PC-3 (cell line): ENCODE measurements at regions not wholly inside any gene's neighbourhood (a gene's known extent, or its start where the extent isn't known, plus 50 kb on each side); places are given as distances from the start of the nearest gene placed in this dataset.

Source experiments
- ATAC-seq: fragments of 200-7000 bp; cut with Tn5 transposase; 2 replicates; pipeline ENCODE4 v1.9.1; 2020; ENCODE audit warnings: mild to moderate bottlenecking, moderate library complexity
- BruUV-seq: library from RNA; stranded (reverse); fragments of 400-500 nt; replicated peaks from 2 replicates; lab custom pipeline; 2021; lab: Mats Ljungman, UMichigan
- CTCF ChIA-PET: fragments of 300-600 bp; sonication (Branson Sonifier 250); formaldehyde crosslinking; loops from one replicate; lab custom pipeline; 2022; ENCODE audit warnings: antibody characterized with exemption; lab: Charles Lee
- POLR2A ChIA-PET: fragments of 300-600 bp; sonication (Branson Sonifier 250); formaldehyde crosslinking; loops from one replicate; lab custom pipeline; 2022; ENCODE audit warnings: antibody characterized with exemption; ENCODE audit not compliant: unreplicated experiment; lab: Charles Lee
- DNase-seq: peaks from one replicate; pipeline ENCODE4 v3.0.0-alpha.2; 2015
- H2AFZ ChIP-seq: fragments of 300-600 bp; sonication (generic); 2 replicates; pipeline ENCODE4 v1.6.0; 2016; ENCODE audit warnings: antibody characterized with exemption, low read length
- H3F3A ChIP-seq: fragments of 300-600 bp; sonication (generic); one replicate; pipeline ENCODE4 v1.6.0; 2017; ENCODE audit warnings: antibody characterized with exemption, low read length, control low read depth, mild to moderate bottlenecking; ENCODE audit not compliant: unreplicated experiment
- H3K27ac ChIP-seq: fragments of 300-600 bp; sonication (generic); 2 replicates; pipeline ENCODE4 v1.5.1; 2016; ENCODE audit warnings: mild to moderate bottlenecking, low read length
- H3K27me3 ChIP-seq: fragments of 300-600 bp; sonication (generic); 2 replicates; pipeline ENCODE4 v1.6.1; 2016; ENCODE audit warnings: low read length, mixed read lengths
- H3K36me3 ChIP-seq: fragments of 300-600 bp; sonication (generic); 2 replicates; pipeline ENCODE4 v1.6.1; 2016; ENCODE audit warnings: low read depth, mixed run types, low read length, mixed read lengths
- H3K4me1 ChIP-seq: fragments of 300-600 bp; sonication (generic); 2 replicates; pipeline ENCODE4 v1.5.1; 2016; ENCODE audit warnings: low read length; ENCODE audit not compliant: insufficient read depth
- H3K4me2 ChIP-seq: fragments of 300-600 bp; sonication (generic); 2 replicates; pipeline ENCODE4 v1.6.0; 2016; ENCODE audit warnings: low read length
- H3K4me3 ChIP-seq: fragments of 300-600 bp; sonication (generic); 2 replicates; pipeline ENCODE4 v1.5.1; 2016; ENCODE audit warnings: mild to moderate bottlenecking, low read length, mixed read lengths
- H3K79me2 ChIP-seq: fragments of 300-600 bp; sonication (generic); 2 replicates; pipeline ENCODE4 v1.6.1; 2017; ENCODE audit warnings: low read length, mixed read lengths
- H3K9ac ChIP-seq: fragments of 300-600 bp; sonication (generic); 2 replicates; pipeline ENCODE4 v1.6.0; 2016; ENCODE audit warnings: mild to moderate bottlenecking, low read length
- H3K9me2 ChIP-seq: fragments of 300-600 bp; sonication (generic); replicated peaks from 2 replicates; pipeline ENCODE4 v1.6.1; 2016; ENCODE audit warnings: mixed run types, low read length, mixed read lengths
- H3K9me3 ChIP-seq: fragments of 300-600 bp; sonication (generic); 2 replicates; pipeline ENCODE4 v1.6.1; 2016; ENCODE audit warnings: low read length, mixed read lengths
- H4K20me1 ChIP-seq: fragments of 300-600 bp; sonication (generic); 2 replicates; pipeline ENCODE4 v1.6.1; 2016; ENCODE audit warnings: low read length, mixed read lengths
- CTCF ChIP-seq: fragments of 300-600 bp; sonication (generic); conservative IDR thresholded peaks from 2 replicates; pipeline ENCODE4 v1.5.1; 2017; ENCODE audit warnings: antibody characterized with exemption, low read depth, mild to moderate bottlenecking, low read length
- EZH2 ChIP-seq: fragments of 300-600 bp; sonication (generic); IDR thresholded peaks from one replicate; pipeline ENCODE4 v1.6.1; 2017; ENCODE audit warnings: antibody characterized with exemption, mild to moderate bottlenecking, low read length; ENCODE audit not compliant: unreplicated experiment
- EZH2phosphoT487 ChIP-seq: fragments of 300-600 bp; sonication (generic); IDR thresholded peaks from 2 replicates; pipeline ENCODE4 v1.6.1; 2018; ENCODE audit warnings: mild to moderate bottlenecking, antibody characterized with exemption, low read length, borderline replicate concordance
- intact Hi-C: fragments of 100-400 bp; cut with micrococcal nuclease; formaldehyde crosslinking; loops from 2 replicates; pipeline ENCODE4 v1.9.0; 2023

GRCh38 chr6:44554194-44554593, 166.7 kb downstream of the CDC5L start:
- no peaks in the 10 kb centered on the region for H3K9me3 ChIP-seq
- H2AFZ ChIP-seq: no peak overlapping the region
- H3K9ac ChIP-seq: no peak overlapping the region
- H3K4me1 ChIP-seq: no peaks in the 10 kb centered on the region
- no peaks in the 10 kb centered on the region for H3K27me3 ChIP-seq
- DNase-seq (no peak), ATAC-seq (no peak)
- no peaks in the 10 kb centered on the region for H4K20me1 ChIP-seq
- intact Hi-C loops: no loop called here
- no peak for TF ChIP-seq EZH2phosphoT487
- no peak for TF ChIP-seq CTCF
- no peak for TF ChIP-seq EZH2
- CTCF ChIA-PET: no interaction called here
- H3K4me3 ChIP-seq: no peak overlapping the region
- POLR2A ChIA-PET: no interaction called here
- no peaks in the 10 kb centered on the region for H3K36me3 ChIP-seq
- no peak overlapping the region for H3K4me2 ChIP-seq
- BruUV-seq: no TSS peak
- no peaks in the 10 kb centered on the region for H3F3A ChIP-seq
- H3K27ac ChIP-seq: no peak overlapping the region
- no peaks in the 10 kb centered on the region for H3K79me2 ChIP-seq
- no peaks in the 10 kb centered on the region for H3K9me2 ChIP-seq

GRCh38 chr6:44554861-44555260, 167.4 kb downstream of the CDC5L start:
- no peaks in the 10 kb centered on the region for H3K4me1 ChIP-seq
- H3K27ac ChIP-seq: no peak overlapping the region
- CTCF ChIA-PET: no interaction called here
- POLR2A ChIA-PET: no interaction called here
- no peaks in the 10 kb centered on the region for H3K36me3 ChIP-seq
- H3K9ac ChIP-seq: no peak overlapping the region
- DNase-seq (no peak), ATAC-seq (no peak)
- H3K4me2 ChIP-seq: no peak overlapping the region
- H3K9me2 ChIP-seq: no peaks in the 10 kb centered on the region
- BruUV-seq: no TSS peak
- H2AFZ ChIP-seq: no peak overlapping the region
- no peaks in the 10 kb centered on the region for H3K79me2 ChIP-seq
- no peaks in the 10 kb centered on the region for H3F3A ChIP-seq
- no peaks in the 10 kb centered on the region for H3K9me3 ChIP-seq
- intact Hi-C loops: no loop called here
- TF ChIP-seq EZH2 (no peak), CTCF (no peak), EZH2phosphoT487 (no peak)
- no peak overlapping the region for H3K4me3 ChIP-seq
- no peaks in the 10 kb centered on the region for H4K20me1 ChIP-seq
- H3K27me3 ChIP-seq: no peaks in the 10 kb centered on the region

GRCh38 chr6:44556046-44556445, 168.5 kb downstream of the CDC5L start:
- no peak overlapping the region for H2AFZ ChIP-seq
- H3K9me3 ChIP-seq: no peaks in the 10 kb centered on the region
- H3K79me2 ChIP-seq: no peaks in the 10 kb centered on the region
- ATAC-seq (no peak), DNase-seq (no peak)
- ChIA-PET POLR2A (no interaction called here), CTCF (no interaction called here)
- H3F3A ChIP-seq: no peaks in the 10 kb centered on the region
- H3K9ac ChIP-seq: no peak overlapping the region
- no peaks in the 10 kb centered on the region for H3K4me1 ChIP-seq
- BruUV-seq: no TSS peak
- intact Hi-C loops: no loop called here
- H4K20me1 ChIP-seq: no peaks in the 10 kb centered on the region
- H3K27me3 ChIP-seq: no peaks in the 10 kb centered on the region
- H3K9me2 ChIP-seq: no peaks in the 10 kb centered on the region
- H3K4me3 ChIP-seq: no peak overlapping the region
- no peak overlapping the region for H3K27ac ChIP-seq
- TF ChIP-seq CTCF (no peak), EZH2 (no peak), EZH2phosphoT487 (no peak)
- no peak overlapping the region for H3K4me2 ChIP-seq
- H3K36me3 ChIP-seq: no peaks in the 10 kb centered on the region
